ENCODE measurements at regions not wholly inside any gene's neighbourhood (a gene's known extent, or its start where the extent isn't known, plus 50 kb on each side); places are given as distances from the start of the nearest gene placed in this dataset.

GRCh38 chr10:130578532-130579289, 442.5 kb downstream of the GLRX3 start:
- ChIA-PET POLR2A (no interaction called here), CTCF (ENCODE audit: unreplicated experiment) (no interaction called here)
- Histone ChIP-seq H2AFZ (ENCODE audit: low read length) (no peak overlapping the region), H3K4me2 (ENCODE audit: low read length) (no peak overlapping the region), H3K79me2 (ENCODE audit: insufficient read depth, low read depth, low read length) (no peaks in the 10 kb centered on the region), H3K9me3 (ENCODE audit: low read length) (no peaks in the 10 kb centered on the region), H3K27ac (ENCODE audit: low read depth, low read length, poor library complexity, severe bottlenecking) (no peak overlapping the region), H3K4me3 (ENCODE audit: low read depth, low read length, poor library complexity, severe bottlenecking) (no peak overlapping the region), H3K9me2 (ENCODE audit: insufficient read depth, low read length) (no peaks in the 10 kb centered on the region), H4K20me1 (ENCODE audit: insufficient read depth, low read length) (no peaks in the 10 kb centered on the region), H3K4me1 (ENCODE audit: insufficient read depth, low read length, poor library complexity, severe bottlenecking) (no peaks in the 10 kb centered on the region), H3K36me3 (ENCODE audit: insufficient read depth, low read length) (no peaks in the 10 kb centered on the region)
- no peak for DNase-seq (ENCODE audit: low spot score)
- TF ChIP-seq EZH2phosphoT487 (IDR thresholded peaks at IDR 0.05; ENCODE audit: borderline replicate concordance, low read depth, low read length): no peak
- intact Hi-C loops (cut with micrococcal nuclease; ENCODE audit: unreplicated experiment): no loop called here
- BruUV-seq (replicated peaks): no TSS peak

- Histone ChIP-seq H2AFZ (ENCODE audit: low read length) (no peak overlapping the region), H3K4me1 (ENCODE audit: insufficient read depth, low read length, poor library complexity, severe bottlenecking) (no peaks in the 10 kb centered on the region), H4K20me1 (ENCODE audit: insufficient read depth, low read length) (no peaks in the 10 kb centered on the region), H3K36me3 (ENCODE audit: insufficient read depth, low read length) (no peaks in the 10 kb centered on the region), H3K9me2 (ENCODE audit: insufficient read depth, low read length) (no peaks in the 10 kb centered on the region), H3K27ac (ENCODE audit: low read depth, low read length, poor library complexity, severe bottlenecking) (no peak overlapping the region), H3K4me2 (ENCODE audit: low read length) (no peak overlapping the region), H3K9me3 (ENCODE audit: low read length) (no peaks in the 10 kb centered on the region), H3K79me2 (ENCODE audit: insufficient read depth, low read depth, low read length) (no peaks in the 10 kb centered on the region), H3K4me3 (ENCODE audit: low read depth, low read length, poor library complexity, severe bottlenecking) (no peak overlapping the region)
- intact Hi-C loops (cut with micrococcal nuclease; ENCODE audit: unreplicated experiment): no loop called here
- TF ChIP-seq EZH2phosphoT487 (IDR thresholded peaks at IDR 0.05; ENCODE audit: borderline replicate concordance, low read depth, low read length): no peak
- TF ChIP-seq CTCF (conservative IDR thresholded peaks at IDR 0.05; ENCODE audit: low read length): no peak
- CTCF ChIA-PET (ENCODE audit: unreplicated experiment): no interaction called here
- no peak for DNase-seq (ENCODE audit: low spot score)
- POLR2A ChIA-PET: no interaction called here
- no TSS peak for BruUV-seq (replicated peaks)
Observed at GRCh38 chr10:130579913-130580312, 443.7 kb downstream of the GLRX3 start.

DNA sequence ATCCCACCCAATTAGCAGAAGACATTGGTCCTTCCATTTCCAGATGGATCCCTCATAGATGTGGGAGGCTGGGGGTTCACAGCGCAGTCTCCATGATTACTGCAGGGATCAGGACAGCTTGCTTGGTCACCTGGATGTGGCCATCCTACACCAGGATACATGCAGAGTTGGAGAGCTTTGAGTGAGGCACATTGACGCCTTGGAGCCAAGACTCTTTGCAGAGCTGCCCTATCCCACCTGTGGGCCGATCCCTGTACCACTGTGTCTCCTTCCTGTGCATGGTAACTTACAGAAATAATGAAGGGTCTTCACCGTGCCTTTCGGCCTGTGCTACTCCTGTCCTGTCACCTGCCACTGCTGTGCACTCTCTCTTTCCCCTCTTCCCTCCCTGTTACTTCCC, 444.8 kb downstream of the GLRX3 start:
- H3K27ac ChIP-seq (ENCODE audit: low read depth, low read length, poor library complexity, severe bottlenecking): no peak overlapping the region
- H3K36me3 ChIP-seq (ENCODE audit: insufficient read depth, low read length): no peaks in the 10 kb centered on the region
- H3K4me2 ChIP-seq (ENCODE audit: low read length): no peak overlapping the region
- BruUV-seq (replicated peaks): no TSS peak
- no peaks in the 10 kb centered on the region for H3K9me3 ChIP-seq (ENCODE audit: low read length)
- H3K79me2 ChIP-seq (ENCODE audit: insufficient read depth, low read depth, low read length): no peaks in the 10 kb centered on the region
- DNase-seq (ENCODE audit: low spot score): no peak
- H3K4me1 ChIP-seq (ENCODE audit: insufficient read depth, low read length, poor library complexity, severe bottlenecking): no peaks in the 10 kb centered on the region
- intact Hi-C loops (cut with micrococcal nuclease; ENCODE audit: unreplicated experiment): no loop called here
- H4K20me1 ChIP-seq (ENCODE audit: insufficient read depth, low read length): no peaks in the 10 kb centered on the region
- ChIA-PET CTCF (ENCODE audit: unreplicated experiment) (no interaction called here), POLR2A (no interaction called here)
- H3K4me3 ChIP-seq (ENCODE audit: low read depth, low read length, poor library complexity, severe bottlenecking): no peak overlapping the region
- no peak overlapping the region for H2AFZ ChIP-seq (ENCODE audit: low read length)
- H3K9me2 ChIP-seq (ENCODE audit: insufficient read depth, low read length): no peaks in the 10 kb centered on the region
- TF ChIP-seq EZH2phosphoT487 (IDR thresholded peaks at IDR 0.05; ENCODE audit: borderline replicate concordance, low read depth, low read length): no peak
- TF ChIP-seq CTCF (conservative IDR thresholded peaks at IDR 0.05; ENCODE audit: low read length): no peak
